ENCODE measurements at regions not wholly inside any gene's neighbourhood (a gene's known extent, or its start where the extent isn't known, plus 50 kb on each side); places are given as distances from the start of the nearest gene placed in this dataset.

- Histone ChIP-seq H3K27me3 (no peaks in the 10 kb centered on the region), H3K4me1 (no peaks in the 10 kb centered on the region), H3K36me3 (no peaks in the 10 kb centered on the region), H3K4me3 (no peak overlapping the region), H3K9me3 (no peaks in the 10 kb centered on the region), H3K27ac (no peak overlapping the region)
- TF ChIP-seq CTCF (IDR thresholded peaks at IDR 0.05): no peak
- no peak for TF ChIP-seq POLR2A (IDR thresholded peaks at IDR 0.05)
- 68 to 77% methylated on average over 6 of the region's 6 CpGs for WGBS, 2 donors
- intact Hi-C loops (cut with DNase I): no loop called here
- DNase-seq: no peak
Measured at GRCh38 chr2:104415284-104415683, 438.6 kb upstream of the POU3F3 start.

GRCh38 chr2:104416339-104417000, 437.4 kb upstream of the POU3F3 start:
- no peaks in the 10 kb centered on the region for H3K4me1 ChIP-seq
- intact Hi-C loops (cut with DNase I): no loop called here
- H3K4me3 ChIP-seq: no peak overlapping the region
- no peaks in the 10 kb centered on the region for H3K27me3 ChIP-seq
- H3K27ac ChIP-seq: no peak overlapping the region
- TF ChIP-seq EP300 (IDR thresholded peaks at IDR 0.05) (no peak), CTCF (IDR thresholded peaks at IDR 0.05) (no peak), POLR2A (IDR thresholded peaks at IDR 0.05) (no peak), POLR2AphosphoS5 (IDR thresholded peaks at IDR 0.05) (no peak)
- no peak for DNase-seq
- WGBS, 2 donors: 82 to 85% methylated on average over 18 of the region's 18 CpGs
- no peaks in the 10 kb centered on the region for H3K36me3 ChIP-seq
- no peaks in the 10 kb centered on the region for H3K9me3 ChIP-seq

GRCh38 chr2:104420420-104420819, 433.5 kb upstream of the POU3F3 start:
- Histone ChIP-seq H3K27ac (no peak overlapping the region), H3K36me3 (no peaks in the 10 kb centered on the region), H3K4me3 (no peak overlapping the region), H3K9me3 (no peaks in the 10 kb centered on the region), H3K27me3 (no peaks in the 10 kb centered on the region), H3K4me1 (no peaks in the 10 kb centered on the region)
- intact Hi-C loops (cut with DNase I): no loop called here
- TF ChIP-seq POLR2AphosphoS5 (IDR thresholded peaks at IDR 0.05) (no peak), POLR2A (IDR thresholded peaks at IDR 0.05) (no peak), CTCF (IDR thresholded peaks at IDR 0.05) (no peak), EP300 (IDR thresholded peaks at IDR 0.05) (no peak)
- no peak for DNase-seq
- WGBS, 2 donors: 84 to 92% methylated on average over 2 of the region's 2 CpGs

- 66 to 77% methylated on average over 3 of the region's 3 CpGs for WGBS, 2 donors
- H3K27ac ChIP-seq: no peak overlapping the region
- intact Hi-C loops (cut with DNase I): no loop called here
- no peaks in the 10 kb centered on the region for H3K27me3 ChIP-seq
- H3K36me3 ChIP-seq: no peaks in the 10 kb centered on the region
- TF ChIP-seq POLR2A (IDR thresholded peaks at IDR 0.05) (no peak), EP300 (IDR thresholded peaks at IDR 0.05) (no peak), POLR2AphosphoS5 (IDR thresholded peaks at IDR 0.05) (no peak), CTCF (IDR thresholded peaks at IDR 0.05) (no peak)
- no peaks in the 10 kb centered on the region for H3K9me3 ChIP-seq
- H3K4me1 ChIP-seq: no peaks in the 10 kb centered on the region
- no peak overlapping the region for H3K4me3 ChIP-seq
- DNase-seq: no peak
Measured at GRCh38 chr2:104420953-104421352, 433.0 kb upstream of the POU3F3 start.
